ENCODE measurements at regions not wholly inside any gene's neighbourhood (a gene's known extent, or its start where the extent isn't known, plus 50 kb on each side); places are given as distances from the start of the nearest gene placed in this dataset.

DNA sequence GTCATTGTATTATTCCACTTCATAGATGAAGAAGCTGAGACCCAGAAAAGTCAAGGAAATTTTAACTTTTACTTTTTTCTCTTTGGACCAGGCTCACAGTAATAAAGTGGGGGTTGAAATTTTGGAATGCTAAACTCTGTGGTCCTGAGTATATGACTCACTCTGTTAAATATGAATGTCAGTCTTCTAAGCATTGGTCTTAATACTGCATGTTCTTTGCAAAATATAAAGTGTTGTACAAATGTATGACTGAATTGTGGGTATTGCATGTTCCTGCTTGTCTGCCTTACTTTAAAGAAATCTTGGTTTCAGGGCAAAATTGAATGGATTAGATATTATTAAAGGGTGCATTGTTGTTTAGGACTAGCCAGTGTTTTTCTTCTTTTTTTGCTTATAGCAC lies 950.8 kb upstream of the GOT2 start:
- DNase-seq: no peak
- H3K27me3 ChIP-seq (ENCODE audit: low read length): no peaks in the 10 kb centered on the region
- H3K4me2 ChIP-seq (ENCODE audit: low read length): no peak overlapping the region
- intact Hi-C loops (cut with micrococcal nuclease): no loop called here
- BruUV-seq (replicated peaks): no TSS peak
- CTCF ChIA-PET: no interaction called here
- no peak overlapping the region for H3K27ac ChIP-seq (ENCODE audit: low read length)
- H3K4me3 ChIP-seq (ENCODE audit: low read length): no peak overlapping the region
- H3K9me3 ChIP-seq (ENCODE audit: low read length): no peaks in the 10 kb centered on the region
- no peaks in the 10 kb centered on the region for H3K9me2 ChIP-seq (replicated peaks; ENCODE audit: low read length)
- no peak for ATAC-seq
- H3K4me1 ChIP-seq (ENCODE audit: insufficient read depth, low read length): no peaks in the 10 kb centered on the region
- H3K9ac ChIP-seq (ENCODE audit: low read length): no peak overlapping the region
- H3K36me3 ChIP-seq (ENCODE audit: low read depth, low read length): no peaks in the 10 kb centered on the region
- no peaks in the 10 kb centered on the region for H4K20me1 ChIP-seq (ENCODE audit: low read length)
- H3F3A ChIP-seq (ENCODE audit: low read length, unreplicated experiment): no peaks in the 10 kb centered on the region
- no peak overlapping the region for H2AFZ ChIP-seq (ENCODE audit: low read length)
- POLR2A ChIA-PET (ENCODE audit: unreplicated experiment): no interaction called here
- no peaks in the 10 kb centered on the region for H3K79me2 ChIP-seq (ENCODE audit: low read length)
- TF ChIP-seq, protein P1, sequence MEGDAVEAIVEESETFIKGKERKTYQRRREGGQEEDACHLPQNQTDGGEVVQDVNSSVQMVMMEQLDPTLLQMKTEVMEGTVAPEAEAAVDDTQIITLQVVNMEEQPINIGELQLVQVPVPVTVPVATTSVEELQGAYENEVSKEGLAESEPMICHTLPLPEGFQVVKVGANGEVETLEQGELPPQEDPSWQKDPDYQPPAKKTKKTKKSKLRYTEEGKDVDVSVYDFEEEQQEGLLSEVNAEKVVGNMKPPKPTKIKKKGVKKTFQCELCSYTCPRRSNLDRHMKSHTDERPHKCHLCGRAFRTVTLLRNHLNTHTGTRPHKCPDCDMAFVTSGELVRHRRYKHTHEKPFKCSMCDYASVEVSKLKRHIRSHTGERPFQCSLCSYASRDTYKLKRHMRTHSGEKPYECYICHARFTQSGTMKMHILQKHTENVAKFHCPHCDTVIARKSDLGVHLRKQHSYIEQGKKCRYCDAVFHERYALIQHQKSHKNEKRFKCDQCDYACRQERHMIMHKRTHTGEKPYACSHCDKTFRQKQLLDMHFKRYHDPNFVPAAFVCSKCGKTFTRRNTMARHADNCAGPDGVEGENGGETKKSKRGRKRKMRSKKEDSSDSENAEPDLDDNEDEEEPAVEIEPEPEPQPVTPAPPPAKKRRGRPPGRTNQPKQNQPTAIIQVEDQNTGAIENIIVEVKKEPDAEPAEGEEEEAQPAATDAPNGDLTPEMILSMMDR (conservative IDR thresholded peaks at IDR 0.05; ENCODE audit: low read depth, low read length): no peak
- no peak for TF ChIP-seq EZH2 (IDR thresholded peaks at IDR 0.05; ENCODE audit: low read length, unreplicated experiment)
- TF ChIP-seq EZH2phosphoT487 (IDR thresholded peaks at IDR 0.05; ENCODE audit: borderline replicate concordance, low read length): no peak

DNA sequence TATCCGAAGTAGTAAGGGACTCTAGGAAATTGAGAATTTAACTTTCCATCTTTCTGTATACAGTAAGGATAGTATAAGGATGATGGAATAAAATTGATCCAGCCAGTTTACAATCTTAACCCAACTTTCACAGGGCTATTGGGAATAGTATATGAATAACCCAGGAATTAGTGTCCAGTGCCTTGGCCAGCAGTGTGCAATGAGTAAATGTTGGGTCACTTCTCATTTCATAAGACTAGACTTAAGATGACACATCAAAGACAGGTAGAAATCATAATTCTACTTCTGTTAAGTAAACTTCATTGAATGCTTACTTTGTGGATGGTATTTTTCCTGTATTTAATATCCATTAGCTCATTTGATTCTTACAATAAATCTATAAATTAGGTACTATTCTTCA lies 949.6 kb upstream of the GOT2 start:
- no peaks in the 10 kb centered on the region for H3K9me2 ChIP-seq (replicated peaks; ENCODE audit: low read length)
- CTCF ChIA-PET: no interaction called here
- no peaks in the 10 kb centered on the region for H3F3A ChIP-seq (ENCODE audit: low read length, unreplicated experiment)
- H3K27me3 ChIP-seq (ENCODE audit: low read length): no peaks in the 10 kb centered on the region
- H3K4me2 ChIP-seq (ENCODE audit: low read length): no peak overlapping the region
- no peaks in the 10 kb centered on the region for H3K36me3 ChIP-seq (ENCODE audit: low read depth, low read length)
- no peaks in the 10 kb centered on the region for H3K79me2 ChIP-seq (ENCODE audit: low read length)
- H3K4me1 ChIP-seq (ENCODE audit: insufficient read depth, low read length): no peaks in the 10 kb centered on the region
- ATAC-seq (no peak), DNase-seq (peak; percentile 13)
- no peak overlapping the region for H3K27ac ChIP-seq (ENCODE audit: low read length)
- H3K4me3 ChIP-seq (ENCODE audit: low read length): no peak overlapping the region
- H2AFZ ChIP-seq (ENCODE audit: low read length): no peak overlapping the region
- H3K9ac ChIP-seq (ENCODE audit: low read length): no peak overlapping the region
- H4K20me1 ChIP-seq (ENCODE audit: low read length): no peaks in the 10 kb centered on the region
- no peak for TF ChIP-seq EZH2phosphoT487 (IDR thresholded peaks at IDR 0.05; ENCODE audit: borderline replicate concordance, low read length)
- TF ChIP-seq EZH2 (IDR thresholded peaks at IDR 0.05; ENCODE audit: low read length, unreplicated experiment): no peak
- TF ChIP-seq, protein P1 (conservative IDR thresholded peaks at IDR 0.05; ENCODE audit: low read depth, low read length): no peak
- BruUV-seq (replicated peaks): no TSS peak
- POLR2A ChIA-PET (ENCODE audit: unreplicated experiment): no interaction called here
- no peaks in the 10 kb centered on the region for H3K9me3 ChIP-seq (ENCODE audit: low read length)
- intact Hi-C loops (cut with micrococcal nuclease): no loop called here

DNA sequence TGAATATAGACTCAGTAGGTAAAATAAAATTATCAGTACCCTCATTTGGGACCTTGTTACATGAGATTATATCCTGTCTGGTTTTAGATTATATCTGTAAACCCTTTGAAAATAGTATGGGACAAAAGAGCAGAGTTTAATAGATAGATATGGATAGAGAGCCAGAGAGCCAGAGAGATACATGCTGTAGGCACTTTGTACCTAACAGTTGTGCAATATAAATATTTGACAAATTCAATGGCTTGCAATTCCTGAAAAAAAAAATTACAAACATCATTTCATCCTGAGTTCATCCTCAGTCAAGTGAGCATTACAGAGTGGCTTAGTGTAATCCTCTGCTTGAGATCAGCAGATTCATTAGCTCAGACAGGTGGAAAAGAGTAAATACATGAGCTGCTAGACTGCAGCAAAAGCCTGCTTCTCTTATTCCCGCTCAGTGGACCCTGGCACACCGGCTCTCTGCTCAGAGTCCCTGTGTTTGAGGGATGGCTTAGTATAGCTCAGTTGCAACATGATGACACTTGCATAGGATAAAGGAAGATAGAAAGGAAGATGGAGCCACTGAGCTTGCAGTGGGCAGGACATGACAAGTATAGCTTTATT lies 931.6 kb upstream of the GOT2 start:
- intact Hi-C loops (cut with micrococcal nuclease): no loop called here
- no peaks in the 10 kb centered on the region for H3K79me2 ChIP-seq (ENCODE audit: low read length)
- no peaks in the 10 kb centered on the region for H3K27me3 ChIP-seq (ENCODE audit: low read length)
- H3K9me3 ChIP-seq (ENCODE audit: low read length): no peaks in the 10 kb centered on the region
- no peak for TF ChIP-seq EZH2 (IDR thresholded peaks at IDR 0.05; ENCODE audit: low read length, unreplicated experiment)
- TF ChIP-seq, protein P1 (conservative IDR thresholded peaks at IDR 0.05; ENCODE audit: low read depth, low read length): no peak
- no peak for TF ChIP-seq EZH2phosphoT487 (IDR thresholded peaks at IDR 0.05; ENCODE audit: borderline replicate concordance, low read length)
- ChIA-PET POLR2A (ENCODE audit: unreplicated experiment) (no interaction called here), CTCF (no interaction called here)
- DNase-seq: no peak
- H3K36me3 ChIP-seq (ENCODE audit: low read depth, low read length): no peaks in the 10 kb centered on the region
- no peaks in the 10 kb centered on the region for H4K20me1 ChIP-seq (ENCODE audit: low read length)
- H2AFZ ChIP-seq (ENCODE audit: low read length): no peak overlapping the region
- H3K4me2 ChIP-seq (ENCODE audit: low read length): no peak overlapping the region
- no peak for ATAC-seq
- no peak overlapping the region for H3K27ac ChIP-seq (ENCODE audit: low read length)
- no peaks in the 10 kb centered on the region for H3F3A ChIP-seq (ENCODE audit: low read length, unreplicated experiment)
- no peaks in the 10 kb centered on the region for H3K4me1 ChIP-seq (ENCODE audit: insufficient read depth, low read length)
- no TSS peak for BruUV-seq (replicated peaks)
- no peak overlapping the region for H3K9ac ChIP-seq (ENCODE audit: low read length)
- no peaks in the 10 kb centered on the region for H3K9me2 ChIP-seq (replicated peaks; ENCODE audit: low read length)
- H3K4me3 ChIP-seq (ENCODE audit: low read length): no peak overlapping the region

Data from PC-3 (cell line).